HCT116 (cell line): ENCODE measurements at regions not wholly inside any gene's neighbourhood (a gene's known extent, or its start where the extent isn't known, plus 50 kb on each side); places are given as distances from the start of the nearest gene placed in this dataset.

Experiments
- ATAC-seq: fragments of 200-7000 bp; cut with Tn5 transposase; 2 replicates; pipeline ENCODE4 v1.9.1; 2020; ENCODE audit warnings: mild to moderate bottlenecking, moderate library complexity
- BruUV-seq: library from RNA; stranded (reverse); fragments of 400-500 nt; replicated peaks from 2 replicates; lab custom pipeline; 2021; lab: Mats Ljungman, UMichigan
- CTCF ChIA-PET: fragments of 300-600 bp; sonication (Branson Sonifier 250); formaldehyde crosslinking; loops from one replicate; lab custom pipeline; 2021; ENCODE audit warnings: antibody characterized with exemption; lab: Charles Lee
- POLR2A ChIA-PET: fragments of 300-600, 350-600 bp; sonication (Branson Sonifier 250); formaldehyde crosslinking; loops from one replicate; lab custom pipeline; 2021; ENCODE audit warnings: antibody characterized with exemption; lab: Charles Lee
- RAD21 ChIA-PET, 2 experiments: fragments of 300-600 bp; sonication (Branson Sonifier 250); formaldehyde crosslinking; loops; one replicate each; lab custom pipeline; 2023; ENCODE audit warnings: low total read pairs in 2 of 2; ENCODE audit not compliant: uncharacterized antibody in 2 of 2, unreplicated experiment in 2 of 2, low non-redundant PET in 1 of 2; lab: Charles Lee
- DNase-seq: peaks from one replicate; pipeline ENCODE4 v3.0.0-alpha.2; 2010; ENCODE audit warnings: low read depth, low spot score
- H2AFZ ChIP-seq: fragments of 200-600 bp; shearing (Covaris generic), sonication (generic); 2 replicates; pipeline ENCODE4 v1.6.1; 2017; ENCODE audit warnings: low read depth, mixed run types, mixed read lengths, antibody characterized with exemption, low read length; ENCODE audit not compliant: poor library complexity, severe bottlenecking
- H3K27ac ChIP-seq: 2 replicates; pipeline ENCODE4 v1.5.1; 2012; ENCODE audit warnings: low read depth, low read length
- H3K27me3 ChIP-seq: fragments of 200-600 bp; sonication (generic); 2 replicates; pipeline ENCODE4 v1.6.1; 2016; ENCODE audit warnings: mixed run types, low read length, mixed read lengths; ENCODE audit not compliant: insufficient read depth
- H3K36me3 ChIP-seq, 2 experiments: fragments of 200-500 bp in 1 of 2; fragments of 200-600 bp in 1 of 2; sonication (Bioruptor generic) in 1 of 2; sonication (generic) in 1 of 2; 2 replicates each; pipeline versions ENCODE4 v1.5.1 to v1.6.1; 2014 to 2016; ENCODE audit warnings: low read length in 2 of 2, inconsistent platforms in 1 of 2, mixed read lengths in 1 of 2, mixed run types in 1 of 2; ENCODE audit not compliant: insufficient read depth in 2 of 2, control insufficient read depth in 1 of 2
- H3K4me1 ChIP-seq, 2 experiments: fragments of 200-600 bp in 1 of 2; sonication (generic) in 1 of 2; 2 replicates each; pipeline versions ENCODE4 v1.5.1 to v1.6.1; 2012 to 2017; ENCODE audit warnings: low read length in 2 of 2, inconsistent platforms in 1 of 2, mild to moderate bottlenecking in 1 of 2, mixed read lengths in 1 of 2, mixed run types in 1 of 2, moderate library complexity in 1 of 2; ENCODE audit not compliant: insufficient read depth in 2 of 2, control insufficient read depth in 1 of 2
- H3K4me2 ChIP-seq: fragments of 200-600 bp; sonication (generic); 2 replicates; pipeline ENCODE4 v1.6.1; 2017; ENCODE audit warnings: mixed run types, low read length, mixed read lengths
- H3K4me3 ChIP-seq, 2 experiments: fragments of 200-600 bp in 1 of 2; sonication (generic) in 1 of 2; replicated peaks in 1 of 2; 2 replicates each; pipeline ENCODE4 v1.5.1; 2011 to 2016; ENCODE audit warnings: low read length in 2 of 2, control low read depth in 1 of 2, low read depth in 1 of 2, mild to moderate bottlenecking in 1 of 2, mixed read lengths in 1 of 2, mixed run types in 1 of 2
- H3K79me2 ChIP-seq: fragments of 200-600 bp; sonication (generic); 2 replicates; pipeline ENCODE4 v1.6.1; 2017; ENCODE audit warnings: mild to moderate bottlenecking, mixed run types, low read length, moderate library complexity, mixed read lengths; ENCODE audit not compliant: insufficient read depth
- H3K9ac ChIP-seq: fragments of 200-600 bp; sonication (generic); 2 replicates; pipeline ENCODE4 v1.6.1; 2016; ENCODE audit warnings: low read length, mixed read lengths
- H3K9me2 ChIP-seq: fragments of 200-600 bp; sonication (generic), shearing (Covaris generic); 2 replicates; pipeline ENCODE4 v1.6.1; 2017; ENCODE audit warnings: mixed run types, mild to moderate bottlenecking, moderate library complexity; ENCODE audit not compliant: insufficient read depth
- H3K9me3 ChIP-seq, 2 experiments: fragments of 200-500 bp in 1 of 2; fragments of 200-600 bp in 1 of 2; sonication (Bioruptor generic) in 1 of 2; sonication (generic) in 1 of 2; 2 replicates each; pipeline ENCODE4 v1.6.1; 2014 to 2017; ENCODE audit warnings: low read length in 2 of 2, mixed read lengths in 2 of 2, inconsistent platforms in 1 of 2, low read depth in 1 of 2, mild to moderate bottlenecking in 1 of 2, mixed run types in 1 of 2, moderate library complexity in 1 of 2; ENCODE audit not compliant: control insufficient read depth in 1 of 2, insufficient read depth in 1 of 2
- H4K20me1 ChIP-seq: fragments of 200-600 bp; sonication (generic), shearing (Covaris generic); 2 replicates; pipeline ENCODE4 v1.6.1; 2017; ENCODE audit warnings: mixed run types, mild to moderate bottlenecking, moderate library complexity; ENCODE audit not compliant: insufficient read depth
- CBX3 ChIP-seq: IDR thresholded peaks from 2 replicates; pipeline ENCODE4 v1.6.1; 2012; ENCODE audit warnings: low read depth
- CTCF ChIP-seq, 3 experiments: fragments of 200-600 bp in 1 of 3; sonication (generic) in 1 of 3; IDR thresholded peaks in 2 of 3; conservative IDR thresholded peaks in 1 of 3; 2 replicates each; pipeline ENCODE4 v1.5.1; 2012 to 2017; ENCODE audit warnings: low read depth in 2 of 3, low read length in 2 of 3, antibody characterized with exemption in 1 of 3, borderline replicate concordance in 1 of 3, control low read depth in 1 of 3, mild to moderate bottlenecking in 1 of 3, mixed read lengths in 1 of 3, mixed run types in 1 of 3, moderate library complexity in 1 of 3; ENCODE audit not compliant: insufficient read depth in 1 of 3
- ELF1 ChIP-seq: IDR thresholded peaks from 2 replicates; pipeline ENCODE4 v1.6.1; 2012; ENCODE audit warnings: low read depth, borderline replicate concordance
- EZH2 ChIP-seq: fragments of 200-600 bp; sonication (generic); IDR thresholded peaks from 2 replicates; pipeline ENCODE4 v1.6.1; 2017; ENCODE audit warnings: antibody characterized with exemption, mixed run types
- POLR2A ChIP-seq: IDR thresholded peaks from 2 replicates; pipeline ENCODE4 v1.7.0; 2011; ENCODE audit warnings: borderline replicate concordance; ENCODE audit not compliant: insufficient read depth, insufficient read length; ENCODE audit errors: extremely low read depth
- POLR2AphosphoS5 ChIP-seq: IDR thresholded peaks from 2 replicates; pipeline ENCODE4 v1.6.1; 2011; ENCODE audit warnings: mild to moderate bottlenecking, low read depth, low read length, moderate library complexity
- RAD21 ChIP-seq: IDR thresholded peaks from 2 replicates; pipeline ENCODE4 v1.6.1; 2012; ENCODE audit warnings: low read depth, mild to moderate bottlenecking
- SIN3A ChIP-seq: IDR thresholded peaks from 2 replicates; pipeline ENCODE4 v1.6.1; 2012; ENCODE audit warnings: low read depth
- SP1 ChIP-seq: IDR thresholded peaks from 2 replicates; pipeline ENCODE4 v1.6.1; 2012; ENCODE audit warnings: low read depth
- YY1 ChIP-seq: IDR thresholded peaks from 2 replicates; pipeline ENCODE4 v1.6.1; 2011; ENCODE audit warnings: low read length, low read depth, moderate library complexity, mild to moderate bottlenecking; ENCODE audit not compliant: insufficient replicate concordance; ENCODE audit errors: extremely low read depth
- ZNF274 ChIP-seq: fragments of 200-500 bp; sonication (Bioruptor generic); IDR thresholded peaks from 2 replicates; pipeline ENCODE4 v1.6.1; 2014; ENCODE audit warnings: mild to moderate bottlenecking, low read depth, low read length, inconsistent platforms
- intact Hi-C: fragments of 100-400 bp; cut with micrococcal nuclease; formaldehyde crosslinking; loops from 2 replicates; pipeline ENCODE4 v1.10.0; 2022
- TF ChIP-seq, protein P1 (sequence below): IDR thresholded peaks from 2 replicates; pipeline ENCODE4 v1.6.1; 2012
- TF ChIP-seq, protein P2 (sequence below): IDR thresholded peaks from 2 replicates; pipeline ENCODE4 v1.6.1; 2012

DNA sequence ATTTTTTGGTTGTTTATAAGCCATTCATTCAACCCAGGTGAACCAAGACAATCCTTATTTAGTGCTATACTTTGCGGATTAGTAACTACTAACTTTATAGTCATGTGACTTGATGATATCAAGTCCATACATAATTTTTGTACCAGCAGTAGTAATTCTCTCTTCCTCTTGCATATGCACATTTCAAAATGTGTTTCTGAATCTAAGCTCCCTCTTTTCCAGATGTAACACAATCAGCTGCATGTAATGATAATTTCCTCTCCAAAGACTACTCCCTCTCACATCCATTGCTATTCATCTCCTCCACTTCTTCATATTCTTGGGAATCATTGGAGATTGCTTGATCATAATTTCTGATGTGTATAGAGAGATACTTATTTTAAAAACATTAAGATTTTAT is 510.1 kb upstream of the CDH18 start:
- no TSS peak for BruUV-seq
- no peaks in the 10 kb centered on the region for H3K9me2 ChIP-seq
- no peak overlapping the region for H2AFZ ChIP-seq
- no peak for ATAC-seq
- ChIA-PET CTCF (no interaction called here), POLR2A (no interaction called here), RAD21 (no interaction called here)
- no peaks in the 10 kb centered on the region for H3K27me3 ChIP-seq
- H3K9me3 ChIP-seq: peaks cover 13 to 15% of the 10 kb centered on the region in 2 experiments; a peak in 2 of 4 replicates
- H3K4me3 ChIP-seq: no peak overlapping the region
- no peaks in the 10 kb centered on the region; a peak in 1 of 4 replicates for H3K36me3 ChIP-seq
- H3K4me1 ChIP-seq: no peaks in the 10 kb centered on the region
- H3K4me2 ChIP-seq: no peak overlapping the region
- H4K20me1 ChIP-seq: no peaks in the 10 kb centered on the region
- intact Hi-C loops: no loop called here
- no peak overlapping the region for H3K27ac ChIP-seq
- TF ChIP-seq YY1: no peak
- no peak for TF ChIP-seq SP1
- TF ChIP-seq RAD21: no peak
- TF ChIP-seq, protein P1, sequence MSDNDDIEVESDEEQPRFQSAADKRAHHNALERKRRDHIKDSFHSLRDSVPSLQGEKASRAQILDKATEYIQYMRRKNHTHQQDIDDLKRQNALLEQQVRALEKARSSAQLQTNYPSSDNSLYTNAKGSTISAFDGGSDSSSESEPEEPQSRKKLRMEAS: no peak
- TF ChIP-seq ELF1: no peak
- no peak for TF ChIP-seq POLR2AphosphoS5
- no peak for TF ChIP-seq CTCF (IDR thresholded peaks at IDR 0.05 in 2 of 3, conservative IDR thresholded peaks at IDR 0.05 in 1 of 3; ENCODE audit: borderline replicate concordance in 1 of 3, insufficient read depth in 1 of 3, low read depth in 2 of 3, low read length in 2 of 3)
- no peak for TF ChIP-seq SIN3A
- TF ChIP-seq ZNF274: no peak
- TF ChIP-seq, protein P2, sequence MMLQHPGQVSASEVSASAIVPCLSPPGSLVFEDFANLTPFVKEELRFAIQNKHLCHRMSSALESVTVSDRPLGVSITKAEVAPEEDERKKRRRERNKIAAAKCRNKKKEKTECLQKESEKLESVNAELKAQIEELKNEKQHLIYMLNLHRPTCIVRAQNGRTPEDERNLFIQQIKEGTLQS: no peak
- TF ChIP-seq EZH2: no peak
- TF ChIP-seq POLR2A: no peak
- TF ChIP-seq CBX3: no peak
- no peak overlapping the region for H3K9ac ChIP-seq
- H3K79me2 ChIP-seq: no peaks in the 10 kb centered on the region
- DNase-seq: no peak
